ENCODE measurements at regions not wholly inside any gene's neighbourhood (a gene's known extent, or its start where the extent isn't known, plus 50 kb on each side); places are given as distances from the start of the nearest gene placed in this dataset.
"Not testable (repeated sequence)": the region's sequence is repeated elsewhere in the genome, so short reads cannot be mapped to it uniquely, and the experiment has no call there.

GRCh38 chr12:107514887-107515445 is 170.6 kb upstream of the PWP1 start:
- Histone ChIP-seq H3K4me1 (peaks cover 17% of the 10 kb centered on the region), H3K9me3 (no peaks in the 10 kb centered on the region), H3K4me3 (no peak overlapping the region), H3K27me3 (no peaks in the 10 kb centered on the region), H3K36me3 (no peaks in the 10 kb centered on the region), H3K27ac (peak overlapping the region; percentile 72)
- no peak for TF ChIP-seq POLR2AphosphoS5 (IDR thresholded peaks at IDR 0.05)
- TF ChIP-seq CTCF (IDR thresholded peaks at IDR 0.05), result no peak
- TF ChIP-seq EP300 (IDR thresholded peaks at IDR 0.05), result no peak
- TF ChIP-seq POLR2A (IDR thresholded peaks at IDR 0.05), result no peak
- WGBS, result 70% methylated on average over 7 of the region's 7 CpGs
- no peak for DNase-seq (ENCODE audit: low spot score in 2 of 2)

- H3K9me3 ChIP-seq, result no peaks in the 10 kb centered on the region
- H3K27ac ChIP-seq, result peak overlapping the region; percentile 72
- WGBS, result 13% methylated on average over 2 of the region's 2 CpGs
- H3K4me3 ChIP-seq, result no peak overlapping the region
- DNase-seq (ENCODE audit: low spot score in 2 of 2), result peak in 1 of 2 donors; percentile 84
- H3K4me1 ChIP-seq, result peaks cover 17% of the 10 kb centered on the region
- no peak for TF ChIP-seq CTCF (IDR thresholded peaks at IDR 0.05)
- no peak for TF ChIP-seq POLR2AphosphoS5 (IDR thresholded peaks at IDR 0.05)
- TF ChIP-seq POLR2A (IDR thresholded peaks at IDR 0.05), result no peak
- TF ChIP-seq EP300 (IDR thresholded peaks at IDR 0.05), result no peak
- no peaks in the 10 kb centered on the region for H3K36me3 ChIP-seq
- H3K27me3 ChIP-seq, result no peaks in the 10 kb centered on the region
Measured at GRCh38 chr12:107515446-107515958, 170.1 kb upstream of the PWP1 start.

GRCh38 chr12:107517816-107518215 is 167.8 kb upstream of the PWP1 start:
- not testable (repeated sequence) for H3K36me3 ChIP-seq; H3K9me3 ChIP-seq; H3K4me3 ChIP-seq; DNase-seq (ENCODE audit: low spot score in 2 of 2); H3K27ac ChIP-seq; H3K27me3 ChIP-seq
- 97% methylated on average over 4 of the region's 4 CpGs for WGBS
- H3K4me1 ChIP-seq, result peaks cover 17% of the 10 kb centered on the region

GRCh38 chr12:107518868-107519267 is 166.7 kb upstream of the PWP1 start:
- Histone ChIP-seq H3K4me3 (no peak overlapping the region), H3K4me1 (peaks cover 17% of the 10 kb centered on the region), H3K9me3 (no peaks in the 10 kb centered on the region), H3K27me3 (no peaks in the 10 kb centered on the region), H3K27ac (no peak overlapping the region), H3K36me3 (no peaks in the 10 kb centered on the region)
- no peak for TF ChIP-seq CTCF (IDR thresholded peaks at IDR 0.05)
- no peak for DNase-seq (ENCODE audit: low spot score in 2 of 2)
- 83% methylated on average over 4 of the region's 4 CpGs for WGBS

- H3K4me3 ChIP-seq, result no peak overlapping the region
- no peaks in the 10 kb centered on the region for H3K36me3 ChIP-seq
- H3K4me1 ChIP-seq, result peaks cover 12% of the 10 kb centered on the region
- no peak for DNase-seq (ENCODE audit: low spot score in 2 of 2)
- no peak overlapping the region for H3K27ac ChIP-seq
- TF ChIP-seq CTCF (IDR thresholded peaks at IDR 0.05) (no peak), POLR2A (IDR thresholded peaks at IDR 0.05) (no peak), POLR2AphosphoS5 (IDR thresholded peaks at IDR 0.05) (no peak), EP300 (IDR thresholded peaks at IDR 0.05) (no peak)
- H3K9me3 ChIP-seq, result no peaks in the 10 kb centered on the region
- WGBS, result 79% methylated on average over 19 of the region's 19 CpGs
- no peaks in the 10 kb centered on the region for H3K27me3 ChIP-seq
Measured at GRCh38 chr12:107519906-107520859, 165.4 kb upstream of the PWP1 start.
